ENCODE measurements at regions not wholly inside any gene's neighbourhood (a gene's known extent, or its start where the extent isn't known, plus 50 kb on each side); places are given as distances from the start of the nearest gene placed in this dataset.
"Not testable (repeated sequence)": the region's sequence is repeated elsewhere in the genome, so short reads cannot be mapped to it uniquely, and the experiment has no call there.

DNA sequence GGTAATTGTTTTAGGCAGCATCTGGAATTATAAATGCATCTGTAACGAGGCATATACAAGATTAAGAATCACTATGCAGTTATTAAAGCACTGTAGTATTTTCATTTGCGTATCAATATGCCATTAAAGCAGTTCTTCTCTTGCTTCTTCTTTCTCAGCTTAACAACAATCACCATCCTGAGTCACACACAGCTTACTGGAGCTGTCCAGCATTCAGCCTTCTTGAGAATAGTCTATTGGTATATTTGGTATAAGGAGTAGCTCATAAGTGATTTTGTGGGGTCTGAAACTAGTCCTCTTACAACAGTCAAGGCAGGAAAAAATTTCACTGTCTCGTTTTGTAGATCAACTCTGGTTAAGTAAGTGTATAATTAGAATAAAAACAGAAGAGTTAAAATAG, 523.0 kb upstream of the FOXG1 start:
- H3K36me3 ChIP-seq (ENCODE audit: control insufficient read depth in 1 of 2, insufficient read depth in 2 of 2, low read length in 2 of 2), result no peaks in the 10 kb centered on the region
- H3K4me2 ChIP-seq (ENCODE audit: low read length), result no peak overlapping the region
- DNase-seq, result no peak
- H3K4ac ChIP-seq (ENCODE audit: low read depth, low read length), result no peak overlapping the region
- no CpG with 5 or more reads among the region's 3 CpGs for WGBS (ENCODE audit: extremely low coverage, insufficient coverage, insufficient read length)
- H3K9ac ChIP-seq (ENCODE audit: low read length), result no peak overlapping the region
- H3K4me3 ChIP-seq (ENCODE audit: low read depth, low read length), result no peak overlapping the region
- no peak overlapping the region for H2AFZ ChIP-seq (ENCODE audit: insufficient read depth, low read length, poor library complexity)
- H4K8ac ChIP-seq (ENCODE audit: low read depth, low read length), result no peak overlapping the region
- no peak overlapping the region for H4K91ac ChIP-seq (ENCODE audit: low read depth, low read length)
- no peak overlapping the region for H3K18ac ChIP-seq (ENCODE audit: low read length)
- no peak overlapping the region for H2BK5ac ChIP-seq (ENCODE audit: low read depth, low read length, poor library complexity)
- no peak overlapping the region for H4K12ac ChIP-seq (ENCODE audit: low read depth, low read length)
- H3K23ac ChIP-seq (ENCODE audit: low read length), result no peak overlapping the region
- H3K27ac ChIP-seq (ENCODE audit: low read depth, low read length), result no peak overlapping the region
- H3K4me1 ChIP-seq (ENCODE audit: control insufficient read depth in 1 of 2, insufficient read depth in 2 of 2, low read length in 2 of 2), result no peaks in the 10 kb centered on the region
- H3K79me1 ChIP-seq (ENCODE audit: low read length), result no peaks in the 10 kb centered on the region
- H2BK12ac ChIP-seq (ENCODE audit: low read length), result no peak overlapping the region
- H2AK5ac ChIP-seq (ENCODE audit: low read length), result no peak overlapping the region
- no peak overlapping the region for H2BK120ac ChIP-seq (ENCODE audit: insufficient read depth, low read length, poor library complexity)
- H3K27me3 ChIP-seq (ENCODE audit: insufficient read depth, low read length), result no peaks in the 10 kb centered on the region
- H3K79me2 ChIP-seq (ENCODE audit: control insufficient read depth, insufficient read depth, low read length, poor library complexity), result no peaks in the 10 kb centered on the region
- H3K9me3 ChIP-seq (ENCODE audit: insufficient read depth, low read depth, low read length), result peaks cover 2% of the 10 kb centered on the region
- H3K14ac ChIP-seq (ENCODE audit: low read length), result no peak overlapping the region

DNA sequence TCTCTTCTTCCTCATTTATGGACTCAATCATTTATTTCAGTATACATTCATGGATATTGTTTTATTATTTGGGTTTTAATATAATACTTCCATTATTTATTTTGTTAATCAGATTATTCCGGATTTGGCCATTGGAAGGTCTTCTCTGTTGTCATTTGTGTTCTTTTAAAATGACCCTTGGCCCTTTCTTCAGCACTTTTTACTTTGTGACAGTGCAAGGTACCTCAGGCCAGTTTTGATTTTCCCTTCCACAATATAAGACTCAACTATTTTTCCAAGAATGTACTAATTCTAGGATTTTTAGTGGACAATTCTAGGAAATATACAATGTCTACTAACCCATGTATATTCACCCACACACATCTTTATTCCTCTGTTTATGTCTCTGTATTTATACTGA, 521.4 kb upstream of the FOXG1 start:
- Histone ChIP-seq H3K79me1 (ENCODE audit: low read length) (no peaks in the 10 kb centered on the region), H2AFZ (ENCODE audit: insufficient read depth, low read length, poor library complexity) (no peak overlapping the region), H3K9ac (ENCODE audit: low read length) (no peak overlapping the region), H3K14ac (ENCODE audit: low read length) (no peak overlapping the region), H3K27me3 (ENCODE audit: insufficient read depth, low read length) (no peaks in the 10 kb centered on the region), H2BK120ac (ENCODE audit: insufficient read depth, low read length, poor library complexity) (no peak overlapping the region), H3K4ac (ENCODE audit: low read depth, low read length) (no peak overlapping the region), H4K91ac (ENCODE audit: low read depth, low read length) (no peak overlapping the region), H3K4me2 (ENCODE audit: low read length) (no peak overlapping the region), H3K4me1 (ENCODE audit: control insufficient read depth in 1 of 2, insufficient read depth in 2 of 2, low read length in 2 of 2) (no peaks in the 10 kb centered on the region), H2AK5ac (ENCODE audit: low read length) (no peak overlapping the region), H3K18ac (ENCODE audit: low read length) (no peak overlapping the region), H4K8ac (ENCODE audit: low read depth, low read length) (no peak overlapping the region), H3K4me3 (ENCODE audit: low read depth, low read length) (no peak overlapping the region), H3K23ac (ENCODE audit: low read length) (no peak overlapping the region), H3K9me3 (ENCODE audit: insufficient read depth, low read depth, low read length) (no peaks in the 10 kb centered on the region), H3K36me3 (ENCODE audit: control insufficient read depth in 1 of 2, insufficient read depth in 2 of 2, low read length in 2 of 2) (no peaks in the 10 kb centered on the region), H4K12ac (ENCODE audit: low read depth, low read length) (no peak overlapping the region), H3K79me2 (ENCODE audit: control insufficient read depth, insufficient read depth, low read length, poor library complexity) (no peaks in the 10 kb centered on the region), H3K27ac (ENCODE audit: low read depth, low read length) (no peak overlapping the region), H2BK5ac (ENCODE audit: low read depth, low read length, poor library complexity) (no peak overlapping the region), H2BK12ac (ENCODE audit: low read length) (no peak overlapping the region)
- no peak for DNase-seq
- no CpG with 5 or more reads among the region's 1 CpG for WGBS (ENCODE audit: extremely low coverage, insufficient coverage, insufficient read length)

DNA sequence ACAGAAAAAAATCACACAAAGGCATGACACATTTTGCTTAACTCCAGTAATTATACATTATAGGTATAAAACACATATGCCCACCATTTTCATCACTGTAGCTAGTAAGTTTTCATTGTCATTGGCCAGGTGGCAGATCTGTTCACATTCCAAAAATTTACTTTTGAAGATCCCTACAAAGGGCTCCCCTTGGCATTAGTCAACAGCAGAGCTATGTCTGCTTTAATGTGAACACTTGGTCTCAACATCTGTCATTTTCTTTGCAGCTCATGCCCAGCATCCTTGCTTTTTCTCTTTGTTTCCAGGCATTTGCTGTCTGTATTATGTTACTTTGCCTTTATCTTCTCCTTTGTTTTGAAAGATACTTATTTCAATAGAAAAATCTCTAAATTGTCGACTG, 519.1 kb upstream of the FOXG1 start:
- no CpG with 5 or more reads among the region's 1 CpG for WGBS (ENCODE audit: extremely low coverage, insufficient coverage, insufficient read length)
- H3K9ac ChIP-seq (ENCODE audit: low read length), result no peak overlapping the region
- H3K36me3 ChIP-seq (ENCODE audit: control insufficient read depth in 1 of 2, insufficient read depth in 2 of 2, low read length in 2 of 2), result no peaks in the 10 kb centered on the region
- H4K8ac ChIP-seq (ENCODE audit: low read depth, low read length), result no peak overlapping the region
- no peaks in the 10 kb centered on the region for H3K27me3 ChIP-seq (ENCODE audit: insufficient read depth, low read length)
- H2BK5ac ChIP-seq (ENCODE audit: low read depth, low read length, poor library complexity), result no peak overlapping the region
- no peak overlapping the region for H4K91ac ChIP-seq (ENCODE audit: low read depth, low read length)
- H2BK12ac ChIP-seq (ENCODE audit: low read length), result no peak overlapping the region
- H2AK5ac ChIP-seq (ENCODE audit: low read length), result no peak overlapping the region
- H2AFZ ChIP-seq (ENCODE audit: insufficient read depth, low read length, poor library complexity), result no peak overlapping the region
- H3K79me2 ChIP-seq (ENCODE audit: control insufficient read depth, insufficient read depth, low read length, poor library complexity), result no peaks in the 10 kb centered on the region
- peaks cover under 1% of the 10 kb centered on the region for H3K9me3 ChIP-seq (ENCODE audit: insufficient read depth, low read depth, low read length)
- no peak overlapping the region for H3K14ac ChIP-seq (ENCODE audit: low read length)
- no peak for DNase-seq
- H3K4me3 ChIP-seq (ENCODE audit: low read depth, low read length), result no peak overlapping the region
- no peak overlapping the region for H3K18ac ChIP-seq (ENCODE audit: low read length)
- H3K4me2 ChIP-seq (ENCODE audit: low read length), result no peak overlapping the region
- no peak overlapping the region for H2BK120ac ChIP-seq (ENCODE audit: insufficient read depth, low read length, poor library complexity)
- no peak overlapping the region for H4K12ac ChIP-seq (ENCODE audit: low read depth, low read length)
- H3K79me1 ChIP-seq (ENCODE audit: low read length), result no peaks in the 10 kb centered on the region
- no peak overlapping the region for H3K4ac ChIP-seq (ENCODE audit: low read depth, low read length)
- no peak overlapping the region for H3K23ac ChIP-seq (ENCODE audit: low read length)
- no peaks in the 10 kb centered on the region for H3K4me1 ChIP-seq (ENCODE audit: control insufficient read depth in 1 of 2, insufficient read depth in 2 of 2, low read length in 2 of 2)
- no peak overlapping the region for H3K27ac ChIP-seq (ENCODE audit: low read depth, low read length)

DNA sequence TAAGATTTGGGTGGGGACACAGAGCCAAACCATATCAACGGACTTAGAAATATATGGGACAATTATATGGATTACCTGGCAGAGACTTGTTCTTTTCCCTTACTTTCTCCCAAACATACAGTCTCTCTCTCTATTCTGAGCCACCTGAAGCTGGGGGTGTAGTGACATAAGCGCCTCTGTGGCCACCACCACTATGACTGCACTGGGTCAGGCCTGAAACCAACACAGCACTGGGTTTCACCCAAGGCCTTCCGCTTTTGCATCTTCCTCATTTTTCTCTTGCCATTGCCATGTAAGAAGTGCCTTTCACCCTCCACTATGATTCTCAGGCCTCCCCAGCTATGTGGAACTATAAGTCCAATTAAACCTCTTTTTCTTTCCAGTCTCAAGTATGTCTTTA, 514.5 kb upstream of the FOXG1 start:
- not testable (repeated sequence) for H3K4me1 ChIP-seq (ENCODE audit: control insufficient read depth in 1 of 2, insufficient read depth in 2 of 2, low read length in 2 of 2)
- no CpG with 5 or more reads among the region's 3 CpGs for WGBS (ENCODE audit: extremely low coverage, insufficient coverage, insufficient read length)

More for the DNA sequence above, 514.5 kb upstream of the FOXG1 start:
- not testable (repeated sequence) for H3K9me3 ChIP-seq (ENCODE audit: insufficient read depth, low read depth, low read length); H3K79me1 ChIP-seq (ENCODE audit: low read length); H2BK5ac ChIP-seq (ENCODE audit: low read depth, low read length, poor library complexity); H4K91ac ChIP-seq (ENCODE audit: low read depth, low read length); H4K12ac ChIP-seq (ENCODE audit: low read depth, low read length); H2BK12ac ChIP-seq (ENCODE audit: low read length); H3K36me3 ChIP-seq (ENCODE audit: control insufficient read depth in 1 of 2, insufficient read depth in 2 of 2, low read length in 2 of 2); H3K14ac ChIP-seq (ENCODE audit: low read length); H2AK5ac ChIP-seq (ENCODE audit: low read length); H2AFZ ChIP-seq (ENCODE audit: insufficient read depth, low read length, poor library complexity); H3K18ac ChIP-seq (ENCODE audit: low read length); H3K4ac ChIP-seq (ENCODE audit: low read depth, low read length); H3K4me3 ChIP-seq (ENCODE audit: low read depth, low read length); DNase-seq; H3K23ac ChIP-seq (ENCODE audit: low read length); H3K27me3 ChIP-seq (ENCODE audit: insufficient read depth, low read length); H2BK120ac ChIP-seq (ENCODE audit: insufficient read depth, low read length, poor library complexity); H3K79me2 ChIP-seq (ENCODE audit: control insufficient read depth, insufficient read depth, low read length, poor library complexity); H4K8ac ChIP-seq (ENCODE audit: low read depth, low read length); H3K4me2 ChIP-seq (ENCODE audit: low read length); H3K27ac ChIP-seq (ENCODE audit: low read depth, low read length); H3K9ac ChIP-seq (ENCODE audit: low read length)
